HL-60 (cell line): ENCODE measurements at regions not wholly inside any gene's neighbourhood (a gene's known extent, or its start where the extent isn't known, plus 50 kb on each side); places are given as distances from the start of the nearest gene placed in this dataset.

Experiments
- GABPA ChIP-seq: IDR thresholded peaks from 2 replicates; pipeline ENCODE4 v1.6.1; 2012; ENCODE audit warnings: low read depth
- POLR2AphosphoS5 ChIP-seq: IDR thresholded peaks from 2 replicates; pipeline ENCODE4 v1.6.1; 2012; ENCODE audit warnings: low read depth
- TF ChIP-seq, protein P1 (sequence below): IDR thresholded peaks from one replicate; pipeline ENCODE4 v1.5.1; 2011; ENCODE audit warnings: low read length, control low read depth, inconsistent platforms; ENCODE audit not compliant: insufficient read depth
- TF ChIP-seq, protein P2 (sequence below): IDR thresholded peaks from 2 replicates; pipeline ENCODE4 v1.6.1; 2012; ENCODE audit warnings: low read depth; ENCODE audit not compliant: insufficient replicate concordance

DNA sequence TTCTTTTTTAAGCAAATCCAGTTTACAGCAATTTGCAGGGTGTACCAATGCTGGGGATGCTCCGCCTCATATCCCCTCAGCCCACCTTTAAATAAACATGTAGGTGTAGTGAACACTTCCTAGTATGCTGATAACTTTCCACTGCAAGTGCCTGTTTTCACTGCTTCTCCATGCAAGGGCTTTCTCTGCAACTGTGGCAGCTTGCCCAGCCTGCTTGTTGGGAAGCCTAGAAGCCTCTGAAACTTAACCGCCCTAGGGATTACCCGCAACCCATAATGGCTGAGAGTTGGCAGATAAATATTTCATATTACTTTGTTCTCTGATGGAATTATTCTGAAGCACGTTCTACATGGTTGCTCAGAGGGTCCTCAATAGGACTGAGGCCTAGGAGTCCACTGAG, 253.7 kb upstream of the DDX53 start:
- TF ChIP-seq, protein P1, sequence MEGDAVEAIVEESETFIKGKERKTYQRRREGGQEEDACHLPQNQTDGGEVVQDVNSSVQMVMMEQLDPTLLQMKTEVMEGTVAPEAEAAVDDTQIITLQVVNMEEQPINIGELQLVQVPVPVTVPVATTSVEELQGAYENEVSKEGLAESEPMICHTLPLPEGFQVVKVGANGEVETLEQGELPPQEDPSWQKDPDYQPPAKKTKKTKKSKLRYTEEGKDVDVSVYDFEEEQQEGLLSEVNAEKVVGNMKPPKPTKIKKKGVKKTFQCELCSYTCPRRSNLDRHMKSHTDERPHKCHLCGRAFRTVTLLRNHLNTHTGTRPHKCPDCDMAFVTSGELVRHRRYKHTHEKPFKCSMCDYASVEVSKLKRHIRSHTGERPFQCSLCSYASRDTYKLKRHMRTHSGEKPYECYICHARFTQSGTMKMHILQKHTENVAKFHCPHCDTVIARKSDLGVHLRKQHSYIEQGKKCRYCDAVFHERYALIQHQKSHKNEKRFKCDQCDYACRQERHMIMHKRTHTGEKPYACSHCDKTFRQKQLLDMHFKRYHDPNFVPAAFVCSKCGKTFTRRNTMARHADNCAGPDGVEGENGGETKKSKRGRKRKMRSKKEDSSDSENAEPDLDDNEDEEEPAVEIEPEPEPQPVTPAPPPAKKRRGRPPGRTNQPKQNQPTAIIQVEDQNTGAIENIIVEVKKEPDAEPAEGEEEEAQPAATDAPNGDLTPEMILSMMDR = no peak
- TF ChIP-seq GABPA (no peak), POLR2AphosphoS5 (no peak)
- TF ChIP-seq, protein P2, sequence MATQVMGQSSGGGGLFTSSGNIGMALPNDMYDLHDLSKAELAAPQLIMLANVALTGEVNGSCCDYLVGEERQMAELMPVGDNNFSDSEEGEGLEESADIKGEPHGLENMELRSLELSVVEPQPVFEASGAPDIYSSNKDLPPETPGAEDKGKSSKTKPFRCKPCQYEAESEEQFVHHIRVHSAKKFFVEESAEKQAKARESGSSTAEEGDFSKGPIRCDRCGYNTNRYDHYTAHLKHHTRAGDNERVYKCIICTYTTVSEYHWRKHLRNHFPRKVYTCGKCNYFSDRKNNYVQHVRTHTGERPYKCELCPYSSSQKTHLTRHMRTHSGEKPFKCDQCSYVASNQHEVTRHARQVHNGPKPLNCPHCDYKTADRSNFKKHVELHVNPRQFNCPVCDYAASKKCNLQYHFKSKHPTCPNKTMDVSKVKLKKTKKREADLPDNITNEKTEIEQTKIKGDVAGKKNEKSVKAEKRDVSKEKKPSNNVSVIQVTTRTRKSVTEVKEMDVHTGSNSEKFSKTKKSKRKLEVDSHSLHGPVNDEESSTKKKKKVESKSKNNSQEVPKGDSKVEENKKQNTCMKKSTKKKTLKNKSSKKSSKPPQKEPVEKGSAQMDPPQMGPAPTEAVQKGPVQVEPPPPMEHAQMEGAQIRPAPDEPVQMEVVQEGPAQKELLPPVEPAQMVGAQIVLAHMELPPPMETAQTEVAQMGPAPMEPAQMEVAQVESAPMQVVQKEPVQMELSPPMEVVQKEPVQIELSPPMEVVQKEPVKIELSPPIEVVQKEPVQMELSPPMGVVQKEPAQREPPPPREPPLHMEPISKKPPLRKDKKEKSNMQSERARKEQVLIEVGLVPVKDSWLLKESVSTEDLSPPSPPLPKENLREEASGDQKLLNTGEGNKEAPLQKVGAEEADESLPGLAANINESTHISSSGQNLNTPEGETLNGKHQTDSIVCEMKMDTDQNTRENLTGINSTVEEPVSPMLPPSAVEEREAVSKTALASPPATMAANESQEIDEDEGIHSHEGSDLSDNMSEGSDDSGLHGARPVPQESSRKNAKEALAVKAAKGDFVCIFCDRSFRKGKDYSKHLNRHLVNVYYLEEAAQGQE = no peak
